ENCODE measurements at regions not wholly inside any gene's neighbourhood (a gene's known extent, or its start where the extent isn't known, plus 50 kb on each side); places are given as distances from the start of the nearest gene placed in this dataset.

GRCh38 chr3:27022096-27022761, 347.0 kb downstream of the NEK10 start:
- H3K9me3 ChIP-seq (ENCODE audit: control insufficient read depth, low read length): peaks cover 6% of the 10 kb centered on the region
- 59% methylated on average over 4 of the region's 5 CpGs for WGBS
- H3K79me1 ChIP-seq (replicated peaks; ENCODE audit: low read length, poor library complexity, severe bottlenecking): no peaks in the 10 kb centered on the region
- no peak overlapping the region for H2BK5ac ChIP-seq (ENCODE audit: low read depth, low read length, poor library complexity, severe bottlenecking)
- no peaks in the 10 kb centered on the region for H3K36me3 ChIP-seq (ENCODE audit: control insufficient read depth in 1 of 2, insufficient read depth in 2 of 2, low read depth in 1 of 2, low read length in 2 of 2)
- no peak overlapping the region for H2BK15ac ChIP-seq (ENCODE audit: low read depth, poor library complexity, severe bottlenecking)
- no peak overlapping the region for H2AK5ac ChIP-seq (ENCODE audit: low read length, severe bottlenecking)
- no peak overlapping the region for H3K9ac ChIP-seq (ENCODE audit: low read length)
- H4K91ac ChIP-seq (ENCODE audit: low read length): no peak overlapping the region
- no peak overlapping the region for H3K23ac ChIP-seq (ENCODE audit: low read length in 2 of 2)
- H2BK12ac ChIP-seq (ENCODE audit: low read length in 2 of 2): no peak overlapping the region
- H3K27ac ChIP-seq (ENCODE audit: low read length, poor library complexity, severe bottlenecking): no peak overlapping the region
- H2AFZ ChIP-seq (ENCODE audit: low read depth, low read length): no peak overlapping the region
- H3K14ac ChIP-seq (ENCODE audit: low read length in 2 of 2): no peak overlapping the region
- H3K18ac ChIP-seq (ENCODE audit: low read depth in 1 of 2, low read length in 2 of 2): no peak overlapping the region
- DNase-seq: no peak
- no peaks in the 10 kb centered on the region for H3K4me1 ChIP-seq (ENCODE audit: control insufficient read depth, insufficient read depth, low read depth, low read length)
- no peak overlapping the region for H4K8ac ChIP-seq (ENCODE audit: low read length)
- no peak overlapping the region for H2BK120ac ChIP-seq (ENCODE audit: low read depth, low read length)
- no peak overlapping the region for H3K4ac ChIP-seq (ENCODE audit: low read depth in 1 of 2, low read length in 2 of 2)
- H3K4me3 ChIP-seq (ENCODE audit: insufficient read depth in 1 of 2, low read depth in 1 of 2, low read length in 2 of 2): no peak overlapping the region
- no peaks in the 10 kb centered on the region for H3K27me3 ChIP-seq (ENCODE audit: control insufficient read depth in 1 of 2, insufficient read depth in 1 of 2, low read length in 2 of 2)
- H3K4me2 ChIP-seq (ENCODE audit: low read length, poor library complexity, severe bottlenecking): no peak overlapping the region

- Histone ChIP-seq H3K18ac (ENCODE audit: low read depth in 1 of 2, low read length in 2 of 2) (no peak overlapping the region), H3K79me1 (replicated peaks; ENCODE audit: low read length, poor library complexity, severe bottlenecking) (no peaks in the 10 kb centered on the region), H3K4me1 (ENCODE audit: control insufficient read depth, insufficient read depth, low read depth, low read length) (no peaks in the 10 kb centered on the region), H3K4me3 (ENCODE audit: insufficient read depth in 1 of 2, low read depth in 1 of 2, low read length in 2 of 2) (no peak overlapping the region), H3K27me3 (ENCODE audit: control insufficient read depth in 1 of 2, insufficient read depth in 1 of 2, low read length in 2 of 2) (no peaks in the 10 kb centered on the region), H3K36me3 (ENCODE audit: control insufficient read depth in 1 of 2, insufficient read depth in 2 of 2, low read depth in 1 of 2, low read length in 2 of 2) (no peaks in the 10 kb centered on the region), H2BK12ac (ENCODE audit: low read length in 2 of 2) (no peak overlapping the region), H3K27ac (ENCODE audit: low read length, poor library complexity, severe bottlenecking) (no peak overlapping the region), H3K14ac (ENCODE audit: low read length in 2 of 2) (no peak overlapping the region), H2AK5ac (ENCODE audit: low read length, severe bottlenecking) (no peak overlapping the region), H3K23ac (ENCODE audit: low read length in 2 of 2) (no peak overlapping the region), H2BK5ac (ENCODE audit: low read depth, low read length, poor library complexity, severe bottlenecking) (no peak overlapping the region), H2AFZ (ENCODE audit: low read depth, low read length) (no peak overlapping the region), H3K9ac (ENCODE audit: low read length) (no peak overlapping the region), H3K9me3 (ENCODE audit: control insufficient read depth, low read length) (no peaks in the 10 kb centered on the region), H2BK15ac (ENCODE audit: low read depth, poor library complexity, severe bottlenecking) (no peak overlapping the region), H3K4ac (ENCODE audit: low read depth in 1 of 2, low read length in 2 of 2) (no peak overlapping the region), H4K8ac (ENCODE audit: low read length) (no peak overlapping the region), H3K4me2 (ENCODE audit: low read length, poor library complexity, severe bottlenecking) (no peak overlapping the region), H2BK120ac (ENCODE audit: low read depth, low read length) (no peak overlapping the region), H4K91ac (ENCODE audit: low read length) (no peak overlapping the region)
- WGBS: no CpG with 5 or more reads among the region's 1 CpG
- no peak for DNase-seq
Measured at GRCh38 chr3:27024493-27024892, 344.7 kb downstream of the NEK10 start.

GRCh38 chr3:27025718-27026117, 343.5 kb downstream of the NEK10 start:
- Histone ChIP-seq H3K79me1 (replicated peaks; ENCODE audit: low read length, poor library complexity, severe bottlenecking) (no peaks in the 10 kb centered on the region), H3K4ac (ENCODE audit: low read depth in 1 of 2, low read length in 2 of 2) (no peak overlapping the region), H3K14ac (ENCODE audit: low read length in 2 of 2) (no peak overlapping the region), H3K4me2 (ENCODE audit: low read length, poor library complexity, severe bottlenecking) (no peak overlapping the region), H2AK5ac (ENCODE audit: low read length, severe bottlenecking) (no peak overlapping the region), H4K91ac (ENCODE audit: low read length) (no peak overlapping the region), H3K27me3 (ENCODE audit: control insufficient read depth in 1 of 2, insufficient read depth in 1 of 2, low read length in 2 of 2) (no peaks in the 10 kb centered on the region), H3K18ac (ENCODE audit: low read depth in 1 of 2, low read length in 2 of 2) (no peak overlapping the region), H4K8ac (ENCODE audit: low read length) (no peak overlapping the region), H3K4me1 (ENCODE audit: control insufficient read depth, insufficient read depth, low read depth, low read length) (no peaks in the 10 kb centered on the region), H3K27ac (ENCODE audit: low read length, poor library complexity, severe bottlenecking) (no peak overlapping the region), H2BK15ac (ENCODE audit: low read depth, poor library complexity, severe bottlenecking) (no peak overlapping the region), H2BK5ac (ENCODE audit: low read depth, low read length, poor library complexity, severe bottlenecking) (no peak overlapping the region), H3K9ac (ENCODE audit: low read length) (no peak overlapping the region), H3K4me3 (ENCODE audit: insufficient read depth in 1 of 2, low read depth in 1 of 2, low read length in 2 of 2) (no peak overlapping the region), H2BK120ac (ENCODE audit: low read depth, low read length) (no peak overlapping the region), H3K23ac (ENCODE audit: low read length in 2 of 2) (no peak overlapping the region), H3K36me3 (ENCODE audit: control insufficient read depth in 1 of 2, insufficient read depth in 2 of 2, low read depth in 1 of 2, low read length in 2 of 2) (no peaks in the 10 kb centered on the region), H3K9me3 (ENCODE audit: control insufficient read depth, low read length) (no peaks in the 10 kb centered on the region), H2BK12ac (ENCODE audit: low read length in 2 of 2) (no peak overlapping the region), H2AFZ (ENCODE audit: low read depth, low read length) (no peak overlapping the region)
- no peak for DNase-seq
- WGBS: 35% methylated on average over 2 of the region's 2 CpGs

GRCh38 chr3:27031476-27031875, 337.7 kb downstream of the NEK10 start:
- no peaks in the 10 kb centered on the region for H3K9me3 ChIP-seq (ENCODE audit: control insufficient read depth, low read length)
- H2AFZ ChIP-seq (ENCODE audit: low read depth, low read length): no peak overlapping the region
- no peak overlapping the region for H2AK5ac ChIP-seq (ENCODE audit: low read length, severe bottlenecking)
- H3K79me1 ChIP-seq (replicated peaks; ENCODE audit: low read length, poor library complexity, severe bottlenecking): no peaks in the 10 kb centered on the region
- H2BK5ac ChIP-seq (ENCODE audit: low read depth, low read length, poor library complexity, severe bottlenecking): no peak overlapping the region
- no peak for DNase-seq
- H3K4me1 ChIP-seq (ENCODE audit: control insufficient read depth, insufficient read depth, low read depth, low read length): no peaks in the 10 kb centered on the region
- no peak overlapping the region for H4K8ac ChIP-seq (ENCODE audit: low read length)
- H3K23ac ChIP-seq (ENCODE audit: low read length in 2 of 2): no peak overlapping the region
- no peak overlapping the region for H3K4me2 ChIP-seq (ENCODE audit: low read length, poor library complexity, severe bottlenecking)
- H2BK15ac ChIP-seq (ENCODE audit: low read depth, poor library complexity, severe bottlenecking): no peak overlapping the region
- no peak overlapping the region for H3K9ac ChIP-seq (ENCODE audit: low read length)
- H2BK120ac ChIP-seq (ENCODE audit: low read depth, low read length): no peak overlapping the region
- no peaks in the 10 kb centered on the region for H3K36me3 ChIP-seq (ENCODE audit: control insufficient read depth in 1 of 2, insufficient read depth in 2 of 2, low read depth in 1 of 2, low read length in 2 of 2)
- H3K14ac ChIP-seq (ENCODE audit: low read length in 2 of 2): no peak overlapping the region
- no peak overlapping the region for H3K18ac ChIP-seq (ENCODE audit: low read depth in 1 of 2, low read length in 2 of 2)
- WGBS: 0% methylated on average over 1 of the region's 4 CpGs
- no peak overlapping the region for H4K91ac ChIP-seq (ENCODE audit: low read length)
- no peak overlapping the region for H2BK12ac ChIP-seq (ENCODE audit: low read length in 2 of 2)
- no peak overlapping the region for H3K4me3 ChIP-seq (ENCODE audit: insufficient read depth in 1 of 2, low read depth in 1 of 2, low read length in 2 of 2)
- H3K27me3 ChIP-seq (ENCODE audit: control insufficient read depth in 1 of 2, insufficient read depth in 1 of 2, low read length in 2 of 2): no peaks in the 10 kb centered on the region
- H3K4ac ChIP-seq (ENCODE audit: low read depth in 1 of 2, low read length in 2 of 2): no peak overlapping the region
- H3K27ac ChIP-seq (ENCODE audit: low read length, poor library complexity, severe bottlenecking): no peak overlapping the region
